ENCODE measurements at regions not wholly inside any gene's neighbourhood (a gene's known extent, or its start where the extent isn't known, plus 50 kb on each side); places are given as distances from the start of the nearest gene placed in this dataset.

DNA sequence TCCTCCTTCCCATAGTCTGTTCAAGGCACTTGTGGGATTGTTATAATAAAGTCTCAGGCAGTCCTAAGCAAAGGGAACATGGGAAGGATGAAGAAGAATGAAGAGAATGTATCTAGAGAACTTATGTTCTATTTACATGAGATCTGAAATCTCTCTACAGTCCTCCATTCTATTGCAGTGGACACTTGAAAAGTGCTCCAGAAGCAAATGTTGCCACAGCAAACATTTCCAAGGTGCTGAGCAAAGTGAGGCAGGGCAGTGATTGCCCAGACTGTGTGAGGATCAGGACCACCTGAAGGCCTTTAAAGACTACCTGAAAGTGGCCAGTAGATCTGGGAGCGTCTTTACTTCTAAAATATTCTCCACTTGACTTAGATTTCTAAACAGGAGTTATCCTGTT, 203.5 kb downstream of the RBM46 start:
- TF ChIP-seq, protein P1, sequence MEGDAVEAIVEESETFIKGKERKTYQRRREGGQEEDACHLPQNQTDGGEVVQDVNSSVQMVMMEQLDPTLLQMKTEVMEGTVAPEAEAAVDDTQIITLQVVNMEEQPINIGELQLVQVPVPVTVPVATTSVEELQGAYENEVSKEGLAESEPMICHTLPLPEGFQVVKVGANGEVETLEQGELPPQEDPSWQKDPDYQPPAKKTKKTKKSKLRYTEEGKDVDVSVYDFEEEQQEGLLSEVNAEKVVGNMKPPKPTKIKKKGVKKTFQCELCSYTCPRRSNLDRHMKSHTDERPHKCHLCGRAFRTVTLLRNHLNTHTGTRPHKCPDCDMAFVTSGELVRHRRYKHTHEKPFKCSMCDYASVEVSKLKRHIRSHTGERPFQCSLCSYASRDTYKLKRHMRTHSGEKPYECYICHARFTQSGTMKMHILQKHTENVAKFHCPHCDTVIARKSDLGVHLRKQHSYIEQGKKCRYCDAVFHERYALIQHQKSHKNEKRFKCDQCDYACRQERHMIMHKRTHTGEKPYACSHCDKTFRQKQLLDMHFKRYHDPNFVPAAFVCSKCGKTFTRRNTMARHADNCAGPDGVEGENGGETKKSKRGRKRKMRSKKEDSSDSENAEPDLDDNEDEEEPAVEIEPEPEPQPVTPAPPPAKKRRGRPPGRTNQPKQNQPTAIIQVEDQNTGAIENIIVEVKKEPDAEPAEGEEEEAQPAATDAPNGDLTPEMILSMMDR (IDR thresholded peaks at IDR 0.05), result no peak
- no peak for TF ChIP-seq EZH2 (IDR thresholded peaks at IDR 0.05)
- TF ChIP-seq EZH2phosphoT487 (IDR thresholded peaks at IDR 0.05), result no peak
